Motor neuron (in vitro differentiated cells): ENCODE measurements at regions not wholly inside any gene's neighbourhood (a gene's known extent, or its start where the extent isn't known, plus 50 kb on each side); places are given as distances from the start of the nearest gene placed in this dataset.

ENCODE experiments used
- ATAC-seq, 8 experiments: fragments of 200-7000 bp; cut with Tn5 transposase; replicated peaks in 6 of 8; 2 replicates each; pipeline ENCODE4 v1.8.0; 2021; ENCODE audit warnings: mild to moderate bottlenecking in 8 of 8, moderate library complexity in 8 of 8
- H3K27ac ChIP-seq, 2 donors: fragments of 250-450 bp; sonication (Bioruptor Pico); 2 replicates each; pipeline ENCODE4 v1.9.0; 2021; ENCODE audit warnings: antibody characterized with exemption in 2 of 2, mild to moderate bottlenecking in 2 of 2, moderate library complexity in 1 of 2
- H3K4me1 ChIP-seq, 2 donors: fragments of 250-450 bp; sonication (Bioruptor Pico); replicated peaks in 1 of 2; 2 replicates each; pipeline ENCODE4 v1.6.1; 2021; ENCODE audit warnings: antibody characterized with exemption in 2 of 2, mild to moderate bottlenecking in 2 of 2, moderate library complexity in 1 of 2
- H3K4me3 ChIP-seq, 5 donors: fragments of 250-450 bp; sonication (Bioruptor Pico); 2 replicates each; pipeline ENCODE4 v1.9.0; 2021; ENCODE audit warnings: antibody characterized with exemption in 5 of 5, mild to moderate bottlenecking in 5 of 5, moderate library complexity in 4 of 5
- WGBS, 10 experiments: fragments of 450-650 bp; shearing (Covaris generic); methylation state at CpG; one replicate each; pipeline ENCODE4 v1.0.0; 2022; 5-methylcytosine and 5-hydroxymethylcytosine counted together
- in situ Hi-C, 9 experiments: fragments of 400-800 bp; cut with MboI; loops; one replicate each; pipeline ENCODE4 v1.15.0; 2021; ENCODE audit warnings: low sequenced_read_pairs in 9 of 9, low pct_unique_long_range_greater_than_20kb in 2 of 9; ENCODE audit not compliant: unreplicated experiment in 9 of 9

GRCh38 chr9:99336531-99336930 is 114.4 kb downstream of the SEC61B start:
- in situ Hi-C loops = no loop called here
- ATAC-seq = no peak
- WGBS, 10 experiments = 60 to 100% (median 73%) methylated on average over 1 of the region's 1 CpG; no CpG with 5 or more reads in 3 of the 10 experiments
- Histone ChIP-seq H3K4me1 (no peaks in the 10 kb centered on the region), H3K27ac (no peak overlapping the region), H3K4me3 (no peak overlapping the region)

- H3K4me3 ChIP-seq = no peak overlapping the region
- in situ Hi-C loops = no loop called here
- ATAC-seq = no peak
- no peak overlapping the region for H3K27ac ChIP-seq
- no peaks in the 10 kb centered on the region for H3K4me1 ChIP-seq
- WGBS, 10 experiments = 60 to 100% (median 80%) methylated on average over 1 to 8 of the region's 8 CpGs; no CpG with 5 or more reads in 5 of the 10 experiments
Observed at GRCh38 chr9:99340281-99340680, 118.2 kb downstream of the SEC61B start.

GRCh38 chr9:99341686-99342085 is 119.6 kb downstream of the SEC61B start:
- ATAC-seq = no peak
- Histone ChIP-seq H3K4me1 (no peaks in the 10 kb centered on the region), H3K4me3 (no peak overlapping the region), H3K27ac (no peak overlapping the region)
- 0 to 100% (median 88%) methylated on average over 1 to 5 of the region's 5 CpGs; no CpG with 5 or more reads in 1 of the 10 experiments for WGBS, 10 experiments
- in situ Hi-C loops = no loop called here

GRCh38 chr9:99345451-99345850 is 123.4 kb downstream of the SEC61B start:
- no peak for ATAC-seq
- H3K4me1 ChIP-seq = no peaks in the 10 kb centered on the region
- H3K27ac ChIP-seq = no peak overlapping the region
- no peak overlapping the region for H3K4me3 ChIP-seq
- in situ Hi-C loops = no loop called here
- WGBS, 10 experiments = 40 to 100% (median 78%) methylated on average over 1 of the region's 1 CpG; no CpG with 5 or more reads in 4 of the 10 experiments

GRCh38 chr9:99345942-99346341 is 123.9 kb downstream of the SEC61B start:
- peak in 6 of 8 experiments; percentile 38 to 88 (median 68) for ATAC-seq
- Histone ChIP-seq H3K4me1 (no peaks in the 10 kb centered on the region), H3K27ac (no peak overlapping the region), H3K4me3 (no peak overlapping the region)
- in situ Hi-C loops = no loop called here

GRCh38 chr9:99347568-99347967 is 125.5 kb downstream of the SEC61B start:
- no peaks in the 10 kb centered on the region for H3K4me1 ChIP-seq
- H3K27ac ChIP-seq = no peak overlapping the region
- no peak overlapping the region for H3K4me3 ChIP-seq
- WGBS, 10 experiments = 0 to 64% (median 27%) methylated on average over 2 to 4 of the region's 4 CpGs; no CpG with 5 or more reads in 3 of the 10 experiments
- ATAC-seq = peak in 3 of 8 experiments; percentile 31 to 79 (median 58)
- in situ Hi-C loops = no loop called here

GRCh38 chr9:99348289-99348688 is 126.2 kb downstream of the SEC61B start:
- ATAC-seq = no peak
- no peak overlapping the region for H3K4me3 ChIP-seq
- 50 to 100% (median 82%) methylated on average over 1 to 2 of the region's 2 CpGs; no CpG with 5 or more reads in 4 of the 10 experiments for WGBS, 10 experiments
- H3K27ac ChIP-seq = no peak overlapping the region
- in situ Hi-C loops = no loop called here
- H3K4me1 ChIP-seq = no peaks in the 10 kb centered on the region

GRCh38 chr9:99349870-99350269 is 127.8 kb downstream of the SEC61B start:
- Histone ChIP-seq H3K27ac (no peak overlapping the region), H3K4me3 (no peak overlapping the region), H3K4me1 (no peaks in the 10 kb centered on the region)
- ATAC-seq = no peak
- in situ Hi-C loops = no loop called here
- WGBS, 10 experiments = 33 to 100% (median 83%) methylated on average over 1 to 2 of the region's 2 CpGs; no CpG with 5 or more reads in 5 of the 10 experiments

GRCh38 chr9:99350461-99350860 is 128.4 kb downstream of the SEC61B start:
- Histone ChIP-seq H3K4me1 (no peaks in the 10 kb centered on the region), H3K4me3 (no peak overlapping the region), H3K27ac (no peak overlapping the region)
- WGBS, 10 experiments = 0 to 80% (median 36%) methylated on average over 1 of the region's 1 CpG; no CpG with 5 or more reads in 4 of the 10 experiments
- in situ Hi-C loops = no loop called here
- ATAC-seq = no peak

- 76 to 100% (median 94%) methylated on average over 1 to 6 of the region's 7 CpGs; no CpG with 5 or more reads in 1 of the 10 experiments for WGBS, 10 experiments
- in situ Hi-C loops = no loop called here
- Histone ChIP-seq H3K4me3 (no peak overlapping the region), H3K4me1 (no peaks in the 10 kb centered on the region), H3K27ac (no peak overlapping the region)
- ATAC-seq = no peak
Observed at GRCh38 chr9:99351647-99352046, 129.6 kb downstream of the SEC61B start.

GRCh38 chr9:99352826-99353225 is 130.7 kb downstream of the SEC61B start:
- no peaks in the 10 kb centered on the region for H3K4me1 ChIP-seq
- no peak overlapping the region for H3K27ac ChIP-seq
- ATAC-seq = peak in 2 of 8 experiments; percentile 49 to 58
- no peak overlapping the region for H3K4me3 ChIP-seq
- in situ Hi-C loops = no loop called here
- 0 to 89% (median 77%) methylated on average over 1 to 4 of the region's 4 CpGs; no CpG with 5 or more reads in 3 of the 10 experiments for WGBS, 10 experiments

- ATAC-seq = peak in 2 of 8 experiments; percentile 67
- no peak overlapping the region for H3K4me3 ChIP-seq
- no peak overlapping the region for H3K27ac ChIP-seq
- WGBS, 10 experiments = 17 to 90% (median 50%) methylated on average over 1 to 5 of the region's 5 CpGs; no CpG with 5 or more reads in 2 of the 10 experiments
- in situ Hi-C loops = no loop called here
- H3K4me1 ChIP-seq = no peaks in the 10 kb centered on the region
Observed at GRCh38 chr9:99353408-99353807, 131.3 kb downstream of the SEC61B start.

GRCh38 chr9:99354104-99354503 is 132.0 kb downstream of the SEC61B start:
- no peak overlapping the region for H3K27ac ChIP-seq
- 57 to 100% (median 80%) methylated on average over 1 of the region's 1 CpG; no CpG with 5 or more reads in 5 of the 10 experiments for WGBS, 10 experiments
- H3K4me3 ChIP-seq = no peak overlapping the region
- in situ Hi-C loops = no loop called here
- ATAC-seq = no peak
- no peaks in the 10 kb centered on the region for H3K4me1 ChIP-seq

GRCh38 chr9:99356512-99356971 is 134.5 kb downstream of the SEC61B start:
- in situ Hi-C loops = no loop called here
- 0 to 100% (median 68%) methylated on average over 1 to 4 of the region's 5 CpGs; no CpG with 5 or more reads in 2 of the 10 experiments for WGBS, 10 experiments
- H3K4me1 ChIP-seq = no peaks in the 10 kb centered on the region
- H3K27ac ChIP-seq = no peak overlapping the region
- no peak overlapping the region for H3K4me3 ChIP-seq
- ATAC-seq = peak in 3 of 8 experiments; percentile 22 to 30 (median 23)
